HG02870 (cell line): ENCODE measurements at regions not wholly inside any gene's neighbourhood (a gene's known extent, or its start where the extent isn't known, plus 50 kb on each side); places are given as distances from the start of the nearest gene placed in this dataset.
"Not testable (repeated sequence)": the region's sequence is repeated elsewhere in the genome, so short reads cannot be mapped to it uniquely, and the experiment has no call there.

Experiments used
- ATAC-seq: cut with Tn5 transposase; IDR thresholded peaks from one replicate; pipeline ENCODE4 v1.9.1; 2021; ENCODE audit warnings: mild to moderate bottlenecking, moderate library complexity; ENCODE audit not compliant: unreplicated experiment

DNA sequence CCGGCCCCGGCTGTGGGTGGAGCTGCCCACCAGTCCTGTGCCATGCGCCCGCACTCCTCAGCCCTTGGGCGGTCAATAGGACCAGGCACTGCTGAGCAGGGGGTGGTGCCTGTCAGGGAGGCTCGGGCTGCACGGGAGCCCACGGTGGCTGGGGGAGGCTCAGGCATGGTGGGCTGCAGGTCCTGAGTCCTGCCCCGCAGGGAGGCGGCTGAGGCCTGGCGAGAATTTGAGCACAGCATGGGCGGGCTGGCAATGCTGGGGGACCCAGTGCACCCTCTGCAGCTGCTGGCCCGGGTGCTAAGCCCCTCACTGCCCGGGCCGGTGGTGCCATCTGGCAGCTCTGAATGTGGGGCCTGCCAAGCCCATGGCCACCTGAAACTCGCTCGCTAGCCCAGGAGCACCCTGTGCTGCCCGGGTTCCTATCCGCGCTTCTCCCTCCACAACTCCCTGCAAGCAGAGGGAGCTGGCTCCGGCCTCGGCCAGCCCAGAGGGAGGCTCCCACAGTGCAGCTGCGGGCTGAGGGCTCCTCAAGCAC lies 1371.1 kb downstream of the FSCB start:
- no peak for ATAC-seq

DNA sequence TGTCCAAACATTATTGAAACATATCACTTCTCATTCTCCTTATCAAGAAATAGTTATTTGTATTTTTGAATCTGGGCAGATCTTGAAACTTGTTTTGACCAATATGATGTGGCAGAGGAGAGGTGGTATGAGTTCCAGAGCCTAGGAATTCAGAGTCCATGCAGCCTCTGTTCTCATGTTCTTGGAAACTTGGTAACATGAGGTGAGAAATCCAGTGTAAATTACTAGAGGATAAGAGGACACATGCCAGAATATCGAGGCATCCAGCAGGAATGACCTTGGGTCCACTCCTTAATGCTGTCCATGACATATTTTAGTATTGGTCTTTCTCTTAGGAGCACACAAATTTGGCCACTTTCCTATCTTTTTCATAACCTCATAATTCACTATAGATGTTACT lies 1374.6 kb downstream of the FSCB start:
- no peak for ATAC-seq

DNA sequence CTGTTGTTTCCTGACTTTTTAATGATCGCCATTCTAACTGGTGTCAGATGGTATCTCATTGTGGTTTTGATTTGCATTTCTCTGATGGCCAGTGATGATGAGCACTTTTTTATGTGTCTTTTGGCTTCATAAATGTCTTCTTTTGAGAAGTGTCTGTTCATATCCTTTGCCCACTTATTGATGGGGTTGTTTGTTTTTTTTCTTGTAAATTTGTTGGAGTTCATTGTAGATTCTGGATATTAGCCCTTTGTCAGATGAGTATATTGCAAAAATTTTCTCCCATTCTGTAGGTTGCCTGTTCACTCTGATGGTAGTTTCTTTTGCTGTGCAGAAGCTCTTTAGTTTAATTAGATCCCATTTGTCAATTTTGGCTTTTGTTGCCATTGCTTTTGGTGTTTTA lies 1378.7 kb downstream of the FSCB start:
- not testable (repeated sequence) for ATAC-seq

DNA sequence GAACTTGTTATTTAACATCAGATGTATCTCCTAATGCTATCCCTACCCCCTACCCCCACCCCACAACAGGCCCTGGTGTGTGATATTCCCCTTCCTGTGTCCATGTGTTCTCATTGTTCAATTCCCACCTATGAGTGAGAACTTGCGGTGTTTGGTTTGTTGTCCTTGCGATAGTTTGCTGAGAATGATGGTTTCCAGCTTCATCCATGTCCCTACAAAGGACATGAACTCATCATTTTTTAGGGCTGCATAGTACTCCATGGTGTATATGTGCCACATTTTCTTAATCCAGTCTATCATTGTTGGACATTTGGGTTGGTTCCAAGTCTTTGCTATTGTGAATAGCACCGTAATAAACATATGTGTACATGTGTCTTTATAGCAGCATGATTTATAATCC lies 1379.2 kb downstream of the FSCB start:
- ATAC-seq = not testable (repeated sequence)

DNA sequence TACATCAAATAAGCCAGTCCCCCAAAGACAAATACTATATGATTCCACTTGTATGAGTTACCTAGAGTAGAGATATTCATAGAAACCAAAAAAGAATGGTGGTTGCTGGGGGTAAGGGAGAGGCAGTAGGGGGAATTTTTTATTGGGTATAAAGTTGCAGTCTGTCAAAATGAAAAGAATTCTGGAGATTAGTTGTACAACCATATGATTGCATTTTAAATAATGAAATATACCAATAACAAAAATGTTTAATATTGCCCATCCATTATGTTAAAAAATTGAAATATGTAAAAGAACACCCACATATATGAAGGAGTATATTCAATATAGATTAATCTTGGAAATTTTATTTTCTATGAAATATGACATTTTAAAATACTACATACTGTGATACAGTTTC lies 1383.5 kb downstream of the FSCB start:
- no peak for ATAC-seq

DNA sequence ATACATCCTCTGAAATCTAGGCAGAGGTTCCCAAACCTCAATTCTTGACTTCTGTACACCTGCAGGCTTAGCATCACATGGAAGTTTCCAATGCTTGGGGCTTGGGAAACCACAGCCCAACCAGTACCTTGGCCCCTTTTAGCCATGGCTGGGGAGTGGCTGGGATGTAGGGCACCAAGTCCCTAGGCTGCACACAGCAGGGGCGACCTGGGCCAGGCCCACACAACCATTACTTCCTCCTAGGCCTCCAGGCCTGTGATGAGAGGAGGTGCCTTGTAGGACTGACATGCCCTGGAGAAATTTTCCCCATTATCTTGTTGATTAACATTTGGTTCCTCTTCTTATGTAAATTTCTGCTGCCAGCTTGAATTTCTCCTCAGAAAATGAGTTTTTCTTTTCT lies 1387.4 kb downstream of the FSCB start:
- no peak for ATAC-seq

DNA sequence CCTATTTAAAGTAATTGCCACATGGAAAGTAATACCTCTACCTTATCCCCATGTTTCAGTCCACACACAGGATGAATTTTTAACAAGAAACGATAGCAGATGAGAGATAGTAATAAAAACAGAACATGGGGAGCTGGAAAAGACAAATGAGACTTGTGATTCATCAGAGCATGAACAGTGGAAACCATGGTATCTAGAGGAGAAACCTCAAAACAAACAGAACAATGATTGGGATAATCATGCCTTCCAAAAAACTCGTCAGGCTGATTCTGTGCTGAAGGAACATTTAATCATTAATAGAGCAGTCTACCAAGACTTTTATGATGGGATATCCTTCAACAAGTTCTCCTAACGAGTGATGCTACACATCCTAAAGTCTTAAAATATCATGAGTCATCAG lies 1390.7 kb downstream of the FSCB start:
- no peak for ATAC-seq

DNA sequence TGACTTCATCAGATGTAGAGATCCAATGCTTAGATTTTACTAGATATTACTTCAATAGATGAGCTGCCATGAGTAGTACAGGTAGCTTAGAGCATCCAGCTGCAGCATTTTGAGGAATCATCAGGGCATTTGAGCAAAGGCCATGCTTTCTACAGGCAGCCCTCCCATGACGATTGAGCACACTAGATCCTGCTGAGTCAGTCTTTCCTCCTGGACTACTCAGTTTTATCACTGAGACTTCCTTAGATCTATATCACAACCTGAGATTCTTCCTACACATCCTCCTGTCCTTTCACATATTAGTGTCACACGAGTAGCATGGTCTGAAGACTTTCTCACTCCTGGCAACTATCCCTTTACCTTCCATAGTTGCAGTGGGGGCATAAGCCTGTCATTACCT lies 1401.8 kb downstream of the FSCB start:
- ATAC-seq = no peak

DNA sequence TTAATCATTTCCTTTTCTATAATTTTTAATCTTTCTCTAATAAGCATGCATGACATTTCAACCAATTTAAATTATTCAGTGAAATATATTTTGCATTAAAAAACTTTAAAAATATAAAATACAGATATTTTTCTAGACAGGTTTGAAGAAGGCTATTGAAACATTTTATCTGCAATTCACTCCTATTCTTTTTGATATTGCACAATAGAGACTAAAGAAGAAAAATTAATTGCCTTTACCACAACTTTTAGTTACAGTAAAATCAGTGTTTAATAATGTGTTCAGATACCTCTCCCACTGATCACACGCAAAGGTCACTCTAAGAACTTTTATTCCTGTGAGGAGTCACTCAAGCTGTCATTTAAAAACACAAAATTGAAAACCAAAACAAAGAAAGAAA lies 1416.7 kb downstream of the FSCB start:
- no peak for ATAC-seq

DNA sequence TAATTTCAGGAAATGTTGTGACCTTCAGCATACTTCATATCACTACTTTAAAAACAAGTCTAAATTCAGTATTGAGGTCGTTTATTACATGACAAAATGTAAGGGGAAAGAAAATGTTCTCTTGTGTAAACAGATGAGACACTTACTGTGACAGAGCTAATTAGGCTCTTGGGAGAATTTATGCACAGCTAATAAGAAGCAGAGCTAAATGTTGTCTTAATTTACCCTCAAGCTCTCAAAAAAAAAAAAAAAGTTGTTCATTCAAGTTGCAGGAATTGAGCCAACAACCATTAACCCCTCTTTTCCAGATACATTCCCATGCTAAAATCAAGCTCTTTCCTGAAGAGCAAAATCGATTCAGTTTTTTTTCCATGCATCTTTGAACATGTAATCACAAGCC lies 1419.4 kb downstream of the FSCB start:
- ATAC-seq = no peak

DNA sequence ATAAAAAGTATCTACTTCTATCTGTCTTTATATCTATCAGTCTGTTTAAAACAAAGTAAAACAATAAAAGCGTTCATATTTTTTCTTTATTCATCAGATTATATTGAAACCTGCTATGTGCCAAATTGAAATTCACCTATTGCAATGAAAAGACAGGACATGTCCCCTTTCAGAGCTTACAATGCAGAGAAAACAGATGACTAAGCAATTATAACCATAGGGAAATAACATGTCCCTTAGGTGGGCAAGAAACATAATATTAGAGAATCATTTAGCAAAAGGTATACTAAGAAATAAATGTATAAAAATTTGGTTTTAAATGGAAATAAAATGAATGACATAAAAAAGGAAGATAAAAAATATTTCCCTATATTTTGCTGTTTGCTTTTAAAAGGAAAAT lies 1421.3 kb downstream of the FSCB start:
- no peak for ATAC-seq

DNA sequence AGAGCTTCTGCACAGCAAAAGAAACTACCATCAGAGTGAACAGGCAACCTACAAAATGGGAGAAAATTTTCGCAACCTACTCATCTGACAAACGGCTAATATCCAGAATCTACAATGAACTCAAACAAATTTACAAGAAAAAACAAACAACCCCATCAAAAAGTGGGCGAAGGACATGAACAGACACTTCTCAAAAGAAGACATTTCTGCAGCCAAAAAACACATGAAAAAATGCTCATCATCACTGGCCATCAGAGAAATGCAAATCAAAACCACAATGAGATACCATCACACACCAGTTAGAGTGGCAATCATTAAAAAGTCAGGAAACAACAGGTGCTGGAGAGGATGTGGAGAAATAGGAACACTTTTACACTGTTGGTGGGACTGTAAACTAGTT lies 1439.7 kb downstream of the FSCB start:
- ATAC-seq = not testable (repeated sequence)

DNA sequence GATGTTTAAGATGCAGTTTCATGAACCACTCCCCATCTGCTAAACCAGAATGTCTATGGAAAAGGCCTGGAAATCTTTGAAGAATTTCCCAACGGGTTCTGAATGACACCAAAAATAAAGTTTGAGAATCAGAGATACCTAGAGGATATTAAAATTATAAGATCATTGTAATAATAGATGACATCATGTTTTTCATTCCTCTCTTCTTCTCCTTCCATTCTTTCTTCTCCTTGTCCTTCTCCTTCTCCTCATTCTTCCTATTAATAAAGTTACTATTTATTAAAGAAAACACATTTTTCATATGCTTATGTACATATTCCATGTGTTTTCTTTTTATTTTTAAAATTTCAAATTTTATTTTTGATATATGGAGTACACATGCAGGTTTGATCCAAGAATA lies 1449.4 kb downstream of the LRFN5 start:
- ATAC-seq = no peak

DNA sequence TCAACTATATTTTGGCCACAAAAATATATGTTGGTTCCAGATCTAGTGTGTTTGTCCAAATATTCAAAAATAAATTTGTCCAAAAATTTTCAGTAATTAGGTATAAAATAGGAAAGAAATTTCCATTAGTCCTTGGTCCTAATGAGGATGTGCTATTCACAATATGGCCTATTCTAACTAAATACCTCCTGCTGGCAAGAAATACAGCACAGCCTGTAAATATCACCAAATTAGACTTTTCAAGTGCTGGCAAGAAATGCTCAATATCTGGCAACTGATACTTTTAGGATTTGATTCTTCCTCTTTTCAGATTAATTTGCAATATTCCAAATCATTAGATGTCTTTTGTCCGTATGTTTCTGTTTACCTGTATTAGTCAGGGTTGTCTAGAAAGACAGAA lies 1446.2 kb downstream of the LRFN5 start:
- no peak for ATAC-seq

DNA sequence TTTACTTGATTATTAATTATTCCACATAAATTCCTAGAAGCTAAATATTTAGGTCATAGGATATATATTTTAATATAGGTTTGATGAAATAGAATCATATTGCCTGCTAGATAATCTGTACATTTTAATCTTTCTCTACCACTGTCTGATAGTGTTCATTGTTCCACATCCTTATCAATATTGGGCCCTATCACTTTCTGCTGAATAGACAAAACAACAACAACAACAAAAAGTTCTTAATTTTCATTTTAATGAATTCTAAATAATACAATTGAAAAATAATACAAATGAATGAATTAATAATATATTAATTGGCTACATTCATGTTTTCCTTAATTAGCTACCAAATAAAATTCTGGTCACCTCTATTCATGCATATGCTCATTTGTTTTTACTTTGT lies 1437.2 kb downstream of the LRFN5 start:
- no peak for ATAC-seq

DNA sequence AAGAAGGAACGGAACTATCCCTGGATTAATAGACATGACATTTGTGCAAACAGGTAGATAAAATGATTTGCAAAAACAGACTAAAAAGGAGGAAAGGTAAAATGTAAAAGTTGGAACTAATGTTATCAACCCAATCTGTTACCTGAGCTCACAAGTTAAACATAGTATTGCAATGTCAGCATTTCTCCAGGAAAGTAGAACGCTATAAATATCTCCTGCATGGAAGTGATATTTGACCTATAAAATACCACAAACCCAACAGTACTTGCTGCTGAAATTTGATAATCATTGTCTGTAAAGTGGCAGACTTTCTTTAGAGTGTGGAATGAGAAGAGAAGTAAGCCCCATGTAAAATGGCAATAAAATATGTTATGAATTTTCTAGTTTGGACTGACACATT lies 1435.7 kb downstream of the LRFN5 start:
- no peak for ATAC-seq

DNA sequence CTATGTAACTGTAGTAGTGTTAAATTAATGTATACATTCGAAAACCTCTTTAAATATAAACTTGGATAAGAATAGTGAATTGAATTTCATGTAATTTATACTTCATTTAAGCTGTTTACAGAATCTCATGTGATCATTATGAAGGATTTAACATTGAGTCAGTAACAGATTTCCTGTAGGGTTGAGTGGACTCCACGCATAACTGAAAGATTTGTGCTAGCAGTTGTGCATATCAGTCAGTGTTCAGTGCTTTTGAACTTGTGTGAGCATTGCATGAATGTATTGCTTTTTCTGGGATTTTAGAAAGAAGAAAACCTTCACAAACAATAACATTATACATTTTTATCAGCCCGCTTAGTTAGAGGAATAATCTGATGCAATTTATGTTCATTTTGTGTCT lies 1435.3 kb downstream of the LRFN5 start:
- ATAC-seq = no peak

DNA sequence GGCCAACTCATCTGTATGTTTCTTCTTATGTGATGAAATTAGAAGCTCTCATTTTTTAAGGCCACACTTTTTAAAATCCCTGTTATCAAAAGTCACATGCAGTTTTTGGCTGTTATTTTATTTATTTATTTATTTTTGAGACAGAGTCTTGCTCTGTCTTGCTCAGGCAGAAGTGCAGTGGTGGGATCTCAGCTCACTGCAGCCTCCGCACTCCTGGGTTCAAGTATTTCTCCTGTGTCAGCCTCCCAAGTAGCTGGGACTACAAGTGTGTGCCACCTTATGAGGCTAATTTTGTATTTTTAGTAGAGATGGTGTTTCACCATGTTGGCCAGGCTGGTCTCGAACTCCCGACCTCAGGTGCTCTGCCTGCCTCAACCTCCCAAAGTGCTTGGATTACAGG lies 1434.5 kb downstream of the LRFN5 start:
- no peak for ATAC-seq

DNA sequence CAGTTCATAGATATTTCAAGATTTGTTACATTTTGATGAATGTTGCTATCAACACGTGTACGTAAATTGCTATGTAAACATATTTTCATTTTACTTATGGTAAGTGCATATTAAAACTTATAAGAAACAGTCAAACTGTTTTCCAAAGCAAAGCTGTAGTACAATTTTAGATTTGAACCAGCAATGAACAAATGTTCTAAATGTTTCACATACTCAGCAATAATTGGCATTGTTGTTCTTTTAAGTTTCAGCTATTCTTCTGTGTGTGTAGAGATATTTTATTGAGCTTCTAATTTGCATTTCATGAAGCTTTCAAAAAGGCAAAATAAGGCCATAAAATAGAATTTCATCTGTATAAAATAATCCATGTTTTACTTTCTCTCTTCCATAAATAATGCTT lies 1433.2 kb downstream of the LRFN5 start:
- ATAC-seq = no peak

DNA sequence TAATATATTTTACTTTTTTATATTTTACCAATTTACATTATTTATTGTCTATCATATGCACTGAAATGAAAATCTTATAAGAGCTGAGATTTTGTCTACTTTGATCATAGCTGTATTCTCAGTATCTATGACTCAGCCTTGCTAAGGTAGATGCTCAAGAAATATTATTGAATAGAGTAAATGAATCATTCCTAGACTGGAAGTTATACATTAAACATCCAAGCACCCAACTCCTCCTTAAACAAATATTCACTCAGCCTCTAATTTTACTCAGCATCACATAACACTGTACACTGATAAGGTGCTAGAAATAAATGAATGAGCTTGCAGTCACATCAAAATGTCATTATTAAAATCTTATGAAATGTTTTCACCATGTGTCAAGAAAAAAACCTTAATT lies 1424.9 kb downstream of the LRFN5 start:
- no peak for ATAC-seq

DNA sequence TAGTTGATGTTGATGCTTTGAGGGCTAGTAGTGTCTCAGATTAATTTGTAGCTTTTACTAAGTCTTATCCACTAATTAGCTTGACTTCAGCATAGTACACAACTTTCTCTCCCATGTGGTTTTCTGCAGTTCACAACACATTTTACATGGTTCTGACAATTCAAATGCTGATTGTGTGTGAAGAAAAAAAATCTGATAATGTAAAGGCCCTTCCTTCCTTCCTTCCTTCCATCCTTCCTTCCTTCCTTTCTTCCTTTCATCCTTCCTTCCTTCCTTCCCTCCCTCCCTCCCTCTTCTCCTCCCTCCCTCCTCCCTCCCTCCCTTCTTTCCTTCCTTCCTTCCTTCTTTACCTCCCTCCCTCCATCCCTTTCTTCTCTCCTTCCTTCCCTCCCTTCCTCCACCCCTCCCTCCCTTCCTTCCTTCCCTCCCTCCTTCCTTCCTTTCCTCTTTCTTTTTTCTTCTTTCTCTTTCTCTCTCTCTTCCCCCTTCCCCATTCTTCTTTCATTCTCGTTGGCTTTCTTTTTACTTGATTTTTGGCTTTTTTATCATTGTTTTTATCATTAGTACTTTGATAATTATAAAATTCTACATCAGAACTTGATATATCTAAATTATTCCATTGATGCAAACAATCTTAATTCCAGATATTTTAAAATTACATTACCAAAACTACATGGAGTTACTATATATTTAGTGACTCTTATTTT lies 1415.6 kb downstream of the LRFN5 start:
- no peak for ATAC-seq

DNA sequence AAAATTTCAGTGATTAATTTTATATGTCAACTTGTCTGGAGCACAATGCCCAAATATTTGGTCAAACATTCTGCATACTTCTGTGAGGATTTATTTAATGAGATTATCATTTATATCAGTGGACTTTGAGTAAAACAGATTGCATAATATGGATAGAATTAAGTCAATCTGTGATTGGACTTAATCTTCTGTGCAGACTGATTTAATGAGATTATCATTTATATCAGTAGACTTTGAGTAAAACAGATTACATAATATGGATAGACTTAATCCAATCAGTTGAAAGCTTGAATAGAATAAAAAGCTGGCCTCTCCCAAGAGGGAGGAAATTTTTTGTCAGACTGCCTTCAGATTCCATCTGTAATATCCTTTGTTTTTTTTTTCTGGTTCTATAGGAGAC lies 1413.2 kb downstream of the LRFN5 start:
- no peak for ATAC-seq

DNA sequence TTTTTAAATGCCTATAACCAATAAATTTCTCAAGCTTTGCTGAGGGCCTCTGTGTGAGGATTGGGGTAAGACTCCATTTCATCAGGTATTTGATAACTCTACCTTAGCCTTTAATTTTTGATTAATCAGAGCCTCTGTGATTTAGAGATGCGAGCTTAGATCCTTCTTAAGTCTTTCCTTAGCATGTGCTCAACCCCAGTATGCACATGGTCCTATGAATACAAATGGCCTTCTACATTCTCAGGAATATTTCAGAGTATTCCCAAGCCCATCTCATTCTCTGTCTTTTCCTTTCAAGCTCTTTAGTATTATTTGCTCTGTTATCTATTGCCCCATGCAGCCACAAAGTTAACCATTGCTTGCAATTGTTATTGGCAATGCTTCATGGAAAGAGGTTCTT lies 1407.7 kb downstream of the LRFN5 start:
- no peak for ATAC-seq
